ENCODE measurements at regions not wholly inside any gene's neighbourhood (a gene's known extent, or its start where the extent isn't known, plus 50 kb on each side); places are given as distances from the start of the nearest gene placed in this dataset.

- no peak for TF ChIP-seq ZFP30 (CRISPR knock-in tag; IDR thresholded peaks at IDR 0.05)
- TF ChIP-seq ESRRG (CRISPR knock-in tag; IDR thresholded peaks at IDR 0.05): no peak
- no peak for TF ChIP-seq RARB (CRISPR knock-in tag; IDR thresholded peaks at IDR 0.05)
- no peak for TF ChIP-seq ZFP3 (CRISPR knock-in tag; IDR thresholded peaks at IDR 0.05)
Measured at GRCh38 chr15:96540283-96540682, 209.8 kb downstream of the NR2F2 start.

Data from SK-N-SH treated with all-trans-retinoic acid at 6 μM for 48 hours (cell line).